B cell (primary cell): ENCODE measurements at regions not wholly inside any gene's neighbourhood (a gene's known extent, or its start where the extent isn't known, plus 50 kb on each side); places are given as distances from the start of the nearest gene placed in this dataset.

ENCODE experiments used
- ATAC-seq: fragments of 200-7000 bp; cut with Tn5 transposase; one replicate; pipeline ENCODE4 v1.10.0; 2021; ENCODE audit warnings: low read depth, mild to moderate bottlenecking, moderate number of reproducible peaks, moderate library complexity
- CTCF ChIA-PET: fragments of 350-600 bp; sonication (Branson Sonifier 250); formaldehyde crosslinking; loops from one replicate; lab custom pipeline; 2021; ENCODE audit warnings: antibody characterized with exemption, inconsistent platforms; lab: Charles Lee
- POLR2A ChIA-PET: fragments of 350-600 bp; sonication (Branson Sonifier 250); formaldehyde crosslinking; loops from one replicate; lab custom pipeline; 2021; ENCODE audit warnings: antibody characterized with exemption; lab: Charles Lee
- DNase-seq: peaks from one replicate; pipeline ENCODE4 v3.0.0; 2013
- H2AFZ ChIP-seq: 2 replicates; pipeline ENCODE4 v1.6.1; 2012; ENCODE audit warnings: mild to moderate bottlenecking, low read depth, low read length; ENCODE audit not compliant: insufficient read depth, poor library complexity, severe bottlenecking
- H3K27ac ChIP-seq, 2 donors: 1 replicate in 1 of 2; 2 replicates in 1 of 2; pipeline ENCODE4 v1.5.1; 2012 to 2013; ENCODE audit warnings: low read length in 2 of 2, mild to moderate bottlenecking in 2 of 2, moderate library complexity in 1 of 2
- H3K27me3 ChIP-seq, 4 experiments: fragments of 200-600 bp in 1 of 4; sonication (generic) in 1 of 4; replicated peaks in 1 of 4; 1 replicate in 2 of 4; 2 replicates in 2 of 4; pipeline versions ENCODE4 v1.6.1 to v1.7.0; 2013 to 2016; ENCODE audit warnings: low read length in 3 of 4, mild to moderate bottlenecking in 2 of 4, mixed read lengths in 1 of 4, moderate library complexity in 1 of 4; ENCODE audit not compliant: insufficient read depth in 4 of 4, control insufficient read depth in 3 of 4; ENCODE audit errors: control extremely low read depth in 1 of 4
- H3K36me3 ChIP-seq, 2 experiments: replicated peaks in 1 of 2; 1 replicate in 1 of 2; 2 replicates in 1 of 2; pipeline versions ENCODE4 v1.6.1 to v1.7.1; 2013; ENCODE audit warnings: low read length in 1 of 2; ENCODE audit not compliant: insufficient read depth in 2 of 2, control insufficient read depth in 1 of 2; ENCODE audit errors: control extremely low read depth in 1 of 2, extremely low read depth in 1 of 2
- H3K4me1 ChIP-seq, 2 donors: fragments of 200-600 bp in 1 of 2; sonication (generic) in 1 of 2; 1 replicate in 1 of 2; 2 replicates in 1 of 2; pipeline versions ENCODE4 v1.5.1 to v1.6.1; 2013 to 2017; ENCODE audit warnings: low read length in 2 of 2; ENCODE audit not compliant: control insufficient read depth in 2 of 2, insufficient read depth in 2 of 2
- H3K4me2 ChIP-seq: replicated peaks from 2 replicates; pipeline ENCODE3; 2012; ENCODE audit warnings: mild to moderate bottlenecking, low read depth, low read length; ENCODE audit not compliant: poor library complexity, severe bottlenecking
- H3K4me3 ChIP-seq, 5 experiments: fragments of 200-600 bp in 1 of 5; sonication (generic) in 1 of 5; 1 replicate in 3 of 5; 2 replicates in 2 of 5; pipeline versions ENCODE4 v1.5.1 to v1.7.0; 2011 to 2016; ENCODE audit warnings: low read length in 4 of 5, mild to moderate bottlenecking in 4 of 5, low read depth in 2 of 5, control low read depth in 1 of 5, moderate library complexity in 1 of 5; ENCODE audit not compliant: insufficient read depth in 1 of 5; ENCODE audit errors: control extremely low read depth in 1 of 5, extremely low read depth in 1 of 5
- H3K79me2 ChIP-seq: fragments of 200-600 bp; sonication (generic); one replicate; pipeline ENCODE4 v1.6.0; 2016; ENCODE audit warnings: low read length; ENCODE audit not compliant: control insufficient read depth, insufficient read depth
- H3K9ac ChIP-seq: fragments of 200-600 bp; sonication (generic); 2 replicates; pipeline ENCODE4 v1.6.1; 2017; ENCODE audit warnings: mild to moderate bottlenecking, low read length, moderate library complexity
- H3K9me3 ChIP-seq, 3 donors: one replicate each; pipeline versions ENCODE4 v1.6.1 to v1.7.1; 2013; ENCODE audit warnings: low read length in 2 of 3; ENCODE audit not compliant: control insufficient read depth in 2 of 3, insufficient read depth in 1 of 3; ENCODE audit errors: control extremely low read depth in 1 of 3
- H4K20me1 ChIP-seq: 2 replicates; pipeline ENCODE4 v1.6.0; 2012; ENCODE audit warnings: mild to moderate bottlenecking, low read length; ENCODE audit not compliant: insufficient read depth, control insufficient read depth, poor library complexity, severe bottlenecking
- H3K27ac Mint-ChIP-seq: one replicate; pipeline ENCODE4 v1.8.0; 2021; ENCODE audit warnings: mixed read lengths
- H3K27me3 Mint-ChIP-seq: one replicate; pipeline ENCODE4 v1.8.0; 2021; ENCODE audit warnings: mixed read lengths
- H3K4me1 Mint-ChIP-seq: one replicate; pipeline ENCODE4 v1.8.0; 2021; ENCODE audit warnings: mixed read lengths
- H3K4me3 Mint-ChIP-seq: one replicate; pipeline ENCODE4 v1.8.0; 2021; ENCODE audit warnings: mixed read lengths
- H3K9me3 Mint-ChIP-seq: one replicate; pipeline ENCODE4 v1.8.0; 2022; ENCODE audit warnings: mixed read lengths; ENCODE audit not compliant: insufficient read depth
- EZH2 ChIP-seq: IDR thresholded peaks from 2 replicates; pipeline ENCODE4 v1.6.1; 2012; ENCODE audit warnings: borderline replicate concordance, low read depth, mild to moderate bottlenecking, moderate library complexity, low read length; ENCODE audit not compliant: insufficient read depth, poor library complexity, severe bottlenecking
- WGBS: methylation state at CpG from one replicate; pipeline ENCODE4 v1.1.5; 2013; ENCODE audit warnings: missing lambda C conversion rate; ENCODE audit not compliant: insufficient coverage; 5-methylcytosine and 5-hydroxymethylcytosine counted together
- intact Hi-C: fragments of 100-400 bp; cut with micrococcal nuclease; formaldehyde crosslinking; loops from one replicate; pipeline ENCODE4 v1.10.0; 2022
- TF ChIP-seq, protein P1 (sequence below): fragments of 200-600 bp; IDR thresholded peaks from one replicate; pipeline ENCODE4 v1.8.0; 2022; ENCODE audit warnings: antibody characterized with exemption, mild to moderate bottlenecking

DNA sequence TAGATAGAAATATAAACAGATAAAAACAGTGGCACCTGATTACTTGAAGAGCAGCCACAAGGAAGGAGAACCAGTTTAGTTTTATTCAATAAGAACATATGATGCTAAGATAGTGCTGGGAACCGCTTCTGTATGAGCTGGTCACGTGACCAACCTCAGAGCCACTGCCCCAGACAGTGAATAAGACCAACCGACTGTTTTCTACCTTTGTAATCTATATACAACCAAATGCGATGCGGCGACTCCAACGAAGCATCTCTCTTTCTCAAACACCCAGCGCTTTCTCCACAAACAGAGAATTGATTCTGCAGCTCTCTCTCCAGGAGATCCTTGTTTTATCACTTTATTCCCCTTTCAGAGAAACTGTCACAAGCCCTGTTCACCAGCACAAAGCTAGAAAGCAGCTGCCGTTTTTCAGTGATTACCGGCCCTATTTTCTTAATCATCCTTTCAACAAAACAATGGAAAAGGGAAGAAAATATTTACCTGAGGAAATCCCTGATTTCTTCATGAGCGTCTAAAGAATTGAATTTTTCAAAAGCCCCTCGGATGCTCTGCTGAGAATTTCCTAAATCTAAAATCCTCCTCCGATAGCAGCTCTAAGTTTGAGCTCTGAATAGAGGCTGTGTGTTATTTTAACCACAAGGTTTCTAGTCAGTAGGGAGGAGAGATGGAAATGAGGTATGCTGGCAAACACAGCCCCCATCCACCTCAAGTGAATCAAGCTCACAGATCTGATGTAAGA is 55.7 kb upstream of the JCAD start:
- CTCF ChIA-PET, result no interaction called here
- TF ChIP-seq EZH2, result no peak
- TF ChIP-seq, protein P1, sequence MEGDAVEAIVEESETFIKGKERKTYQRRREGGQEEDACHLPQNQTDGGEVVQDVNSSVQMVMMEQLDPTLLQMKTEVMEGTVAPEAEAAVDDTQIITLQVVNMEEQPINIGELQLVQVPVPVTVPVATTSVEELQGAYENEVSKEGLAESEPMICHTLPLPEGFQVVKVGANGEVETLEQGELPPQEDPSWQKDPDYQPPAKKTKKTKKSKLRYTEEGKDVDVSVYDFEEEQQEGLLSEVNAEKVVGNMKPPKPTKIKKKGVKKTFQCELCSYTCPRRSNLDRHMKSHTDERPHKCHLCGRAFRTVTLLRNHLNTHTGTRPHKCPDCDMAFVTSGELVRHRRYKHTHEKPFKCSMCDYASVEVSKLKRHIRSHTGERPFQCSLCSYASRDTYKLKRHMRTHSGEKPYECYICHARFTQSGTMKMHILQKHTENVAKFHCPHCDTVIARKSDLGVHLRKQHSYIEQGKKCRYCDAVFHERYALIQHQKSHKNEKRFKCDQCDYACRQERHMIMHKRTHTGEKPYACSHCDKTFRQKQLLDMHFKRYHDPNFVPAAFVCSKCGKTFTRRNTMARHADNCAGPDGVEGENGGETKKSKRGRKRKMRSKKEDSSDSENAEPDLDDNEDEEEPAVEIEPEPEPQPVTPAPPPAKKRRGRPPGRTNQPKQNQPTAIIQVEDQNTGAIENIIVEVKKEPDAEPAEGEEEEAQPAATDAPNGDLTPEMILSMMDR, result no peak
- Histone ChIP-seq H3K79me2 (no peaks in the 10 kb centered on the region), H2AFZ (no peak overlapping the region), H3K36me3 (no peaks in the 10 kb centered on the region), H3K9ac (no peak overlapping the region), H3K9me3 (no peaks in the 10 kb centered on the region), H4K20me1 (no peaks in the 10 kb centered on the region), H3K4me2 (no peak overlapping the region), H3K4me3 (no peak overlapping the region), H3K27me3 (peaks cover 0 to 2% (median 0%) of the 10 kb centered on the region in 4 experiments), H3K27ac (no peak overlapping the region), H3K4me1 (no peaks in the 10 kb centered on the region)
- 63% methylated on average over 8 of the region's 13 CpGs for WGBS
- POLR2A ChIA-PET, result no interaction called here
- DNase-seq (no peak), ATAC-seq (no peak)
- H3K4me3 Mint-ChIP-seq, result no peak overlapping the region
- intact Hi-C loops, result no loop called here
- H3K27ac Mint-ChIP-seq, result no peak overlapping the region
- H3K4me1 Mint-ChIP-seq, result no peaks in the 10 kb centered on the region
- peaks cover 3% of the 10 kb centered on the region for H3K27me3 Mint-ChIP-seq
- no peaks in the 10 kb centered on the region for H3K9me3 Mint-ChIP-seq

DNA sequence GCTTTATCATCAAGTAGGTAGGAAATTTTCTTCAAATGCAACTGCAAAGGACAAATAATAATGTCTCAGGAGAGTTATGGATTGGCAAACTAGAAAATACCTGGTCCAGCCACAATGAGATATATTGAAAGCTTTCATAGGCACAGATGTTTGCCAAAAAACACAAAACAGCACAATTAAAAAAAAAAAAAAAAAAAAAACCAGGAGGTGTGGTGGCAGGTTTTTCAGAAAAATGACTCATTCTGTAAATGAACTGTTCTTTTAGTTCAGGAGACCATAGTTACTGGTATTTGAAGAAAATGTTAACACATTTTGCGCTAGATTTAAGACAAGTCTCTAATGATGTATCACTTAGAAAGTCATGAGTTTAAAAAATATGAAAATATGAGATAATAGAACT is 55.0 kb upstream of the JCAD start:
- H3K9me3 ChIP-seq, result no peaks in the 10 kb centered on the region
- H2AFZ ChIP-seq, result no peak overlapping the region
- intact Hi-C loops, result no loop called here
- H3K27me3 Mint-ChIP-seq, result peaks cover 3% of the 10 kb centered on the region
- H3K9me3 Mint-ChIP-seq, result no peaks in the 10 kb centered on the region
- TF ChIP-seq, protein P1, result no peak
- no peak for TF ChIP-seq EZH2
- H3K36me3 ChIP-seq, result no peaks in the 10 kb centered on the region
- no peak overlapping the region for H3K27ac Mint-ChIP-seq
- peaks cover 0 to 2% (median 0%) of the 10 kb centered on the region in 4 experiments for H3K27me3 ChIP-seq
- ChIA-PET POLR2A (no interaction called here), CTCF (no interaction called here)
- WGBS, result no CpG with 5 or more reads among the region's 1 CpG
- DNase-seq (no peak), ATAC-seq (no peak)
- H4K20me1 ChIP-seq, result no peaks in the 10 kb centered on the region
- H3K4me1 ChIP-seq, result no peaks in the 10 kb centered on the region
- H3K9ac ChIP-seq, result no peak overlapping the region
- H3K79me2 ChIP-seq, result no peaks in the 10 kb centered on the region
- no peak overlapping the region for H3K27ac ChIP-seq
- H3K4me3 Mint-ChIP-seq, result no peak overlapping the region
- no peak overlapping the region for H3K4me3 ChIP-seq
- no peaks in the 10 kb centered on the region for H3K4me1 Mint-ChIP-seq
- H3K4me2 ChIP-seq, result no peak overlapping the region
